ENCODE measurements at regions not wholly inside any gene's neighbourhood (a gene's known extent, or its start where the extent isn't known, plus 50 kb on each side); places are given as distances from the start of the nearest gene placed in this dataset.

DNA sequence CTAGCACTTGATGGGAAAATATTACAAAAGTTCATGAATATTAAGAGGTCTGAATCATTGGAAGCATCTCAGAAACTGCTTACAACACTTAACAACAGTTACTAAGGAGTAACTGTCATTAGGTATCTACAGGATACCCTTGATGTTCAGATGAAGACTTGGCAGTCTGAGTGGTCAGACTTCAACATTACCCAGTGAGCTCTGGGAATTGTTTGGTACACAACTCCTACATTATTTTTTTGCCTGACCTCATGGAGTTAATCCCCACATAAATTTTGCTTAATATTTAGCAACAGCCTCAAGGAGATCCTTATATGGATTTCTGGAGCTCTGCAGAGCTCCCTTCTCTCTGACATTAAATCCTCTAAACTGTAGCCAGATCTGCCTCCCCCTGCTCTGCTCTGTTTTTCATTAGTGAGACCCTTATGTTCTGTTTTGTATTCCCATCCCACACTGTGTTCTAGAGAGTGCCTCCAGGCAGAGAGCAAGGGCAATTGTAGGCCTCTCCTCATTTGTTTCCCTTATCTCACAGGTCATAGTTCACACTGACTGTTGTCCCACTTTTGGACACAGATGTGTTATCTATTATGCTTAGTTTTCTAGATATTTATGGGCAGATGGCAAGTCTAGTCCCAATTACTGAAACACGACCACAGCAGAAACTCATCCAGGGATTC lies 368.8 kb downstream of the GASK1B start:
- WGBS (ENCODE audit: insufficient coverage, low lambda C conversion rate): no CpG with 5 or more reads among the region's 1 CpG
- Histone ChIP-seq H3K36me3 (ENCODE audit: control insufficient read depth, insufficient read depth, low read length) (no peaks in the 10 kb centered on the region), H3K27ac (ENCODE audit: low read length) (peak overlapping the region; percentile 8), H3K4me3 (ENCODE audit: low read length) (no peak overlapping the region), H3K9me3 (ENCODE audit: control insufficient read depth, low read depth, low read length) (peaks cover 4% of the 10 kb centered on the region), H3K4me1 (ENCODE audit: control insufficient read depth, insufficient read depth, low read length) (peaks cover 12% of the 10 kb centered on the region), H3K27me3 (ENCODE audit: control insufficient read depth, insufficient read depth, low read length) (no peaks in the 10 kb centered on the region)
- DNase-seq: peak in 1 of 2 donors; percentile 28

DNA sequence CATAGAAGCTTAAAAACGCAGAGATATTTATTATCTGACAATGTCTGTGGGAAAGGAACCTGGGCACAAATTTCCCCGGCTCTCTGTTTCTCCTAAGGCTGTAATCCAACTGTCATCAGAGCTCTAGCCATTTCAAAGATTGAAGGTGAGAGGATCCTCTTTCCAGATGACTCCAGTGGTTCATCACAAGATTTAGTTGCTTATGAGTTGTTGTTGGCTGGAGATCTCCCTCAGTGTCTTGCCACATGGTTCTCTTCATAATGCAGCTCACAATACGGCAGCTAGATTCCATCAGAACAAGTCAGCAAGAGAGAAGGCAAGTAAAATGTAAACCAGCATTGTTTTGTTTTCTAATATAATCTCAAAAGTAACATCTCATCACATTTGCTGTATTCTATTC lies 369.4 kb downstream of the GASK1B start:
- Histone ChIP-seq H3K27ac (ENCODE audit: low read length) (no peak overlapping the region), H3K9me3 (ENCODE audit: control insufficient read depth, low read depth, low read length) (peaks cover 4% of the 10 kb centered on the region), H3K36me3 (ENCODE audit: control insufficient read depth, insufficient read depth, low read length) (no peaks in the 10 kb centered on the region), H3K4me1 (ENCODE audit: control insufficient read depth, insufficient read depth, low read length) (peaks cover 12% of the 10 kb centered on the region), H3K27me3 (ENCODE audit: control insufficient read depth, insufficient read depth, low read length) (no peaks in the 10 kb centered on the region), H3K4me3 (ENCODE audit: low read length) (no peak overlapping the region)
- WGBS (ENCODE audit: insufficient coverage, low lambda C conversion rate): 80% methylated on average over 1 of the region's 3 CpGs
- no peak for DNase-seq

DNA sequence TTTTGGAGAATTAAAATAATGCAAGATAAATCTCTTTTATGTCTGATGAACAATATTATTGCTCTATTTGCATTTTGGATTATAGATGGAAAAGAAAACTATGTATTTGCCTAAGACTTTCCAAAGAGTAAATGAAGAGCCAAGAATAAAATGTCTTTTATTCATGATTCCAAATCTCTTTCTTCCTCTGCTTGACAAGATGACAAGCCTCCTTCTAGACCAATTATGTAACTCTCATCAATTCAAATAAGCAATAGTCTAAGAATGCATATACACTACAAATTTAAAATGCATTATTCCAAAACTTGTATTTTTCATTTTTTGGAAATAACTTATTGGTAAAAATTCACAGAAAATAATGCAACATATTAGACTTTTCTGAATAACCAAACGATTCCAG lies 377.3 kb downstream of the GASK1B start:
- WGBS (ENCODE audit: insufficient coverage, low lambda C conversion rate): 100% methylated on average over 1 of the region's 1 CpG
- no peak for DNase-seq

DNA sequence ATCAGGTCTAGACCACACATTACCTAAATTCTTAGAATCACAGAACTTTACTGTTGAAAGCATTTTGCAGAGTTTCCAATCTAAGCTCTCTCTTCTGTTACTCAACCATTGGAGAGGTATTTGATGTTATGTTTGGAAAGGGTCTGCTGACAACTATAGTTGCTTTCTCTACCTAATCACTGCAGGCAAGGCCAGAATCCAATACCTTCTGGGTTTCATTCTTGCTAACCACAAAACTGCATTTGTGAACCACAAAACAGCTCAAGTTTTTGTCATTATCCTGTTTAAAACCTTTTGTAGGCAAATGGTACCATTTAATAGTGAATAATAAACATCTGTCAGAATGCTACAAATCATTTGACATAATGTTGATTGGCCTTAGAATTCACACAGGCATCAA lies 380.1 kb downstream of the GASK1B start:
- Histone ChIP-seq H3K9me3 (ENCODE audit: control insufficient read depth, low read depth, low read length) (no peaks in the 10 kb centered on the region), H3K4me1 (ENCODE audit: control insufficient read depth, insufficient read depth, low read length) (no peaks in the 10 kb centered on the region), H3K27me3 (ENCODE audit: control insufficient read depth, insufficient read depth, low read length) (no peaks in the 10 kb centered on the region), H3K36me3 (ENCODE audit: control insufficient read depth, insufficient read depth, low read length) (no peaks in the 10 kb centered on the region), H3K4me3 (ENCODE audit: low read length) (no peak overlapping the region), H3K27ac (ENCODE audit: low read length) (no peak overlapping the region)
- no peak for DNase-seq

More for the DNA sequence above, 377.3 kb downstream of the GASK1B start:
- Histone ChIP-seq H3K36me3 (ENCODE audit: control insufficient read depth, insufficient read depth, low read length) (no peaks in the 10 kb centered on the region), H3K27ac (ENCODE audit: low read length) (no peak overlapping the region), H3K9me3 (ENCODE audit: control insufficient read depth, low read depth, low read length) (no peaks in the 10 kb centered on the region), H3K4me1 (ENCODE audit: control insufficient read depth, insufficient read depth, low read length) (no peaks in the 10 kb centered on the region), H3K27me3 (ENCODE audit: control insufficient read depth, insufficient read depth, low read length) (no peaks in the 10 kb centered on the region), H3K4me3 (ENCODE audit: low read length) (no peak overlapping the region)

DNA sequence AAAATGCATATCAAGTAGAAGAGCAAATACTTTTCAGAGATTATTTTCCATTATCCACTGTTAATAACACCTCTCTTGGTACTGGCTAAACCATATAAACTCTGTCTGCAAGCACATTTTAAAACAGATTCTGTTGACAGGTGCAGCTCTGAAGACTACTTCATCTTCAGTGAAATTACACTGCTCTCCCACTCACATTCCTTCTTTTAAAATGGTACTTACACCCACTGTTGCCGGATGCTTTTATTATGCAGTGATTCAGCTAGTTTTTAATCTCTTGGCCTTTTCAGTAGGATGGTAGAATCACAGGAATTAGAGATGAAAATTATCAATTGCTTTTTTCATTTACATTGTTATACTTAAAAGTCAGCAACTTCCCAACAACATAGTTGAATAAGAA lies 381.6 kb downstream of the GASK1B start:
- no peaks in the 10 kb centered on the region for H3K27me3 ChIP-seq (ENCODE audit: control insufficient read depth, insufficient read depth, low read length)
- H3K9me3 ChIP-seq (ENCODE audit: control insufficient read depth, low read depth, low read length): no peaks in the 10 kb centered on the region
- H3K36me3 ChIP-seq (ENCODE audit: control insufficient read depth, insufficient read depth, low read length): no peaks in the 10 kb centered on the region
- no peak overlapping the region for H3K27ac ChIP-seq (ENCODE audit: low read length)
- H3K4me1 ChIP-seq (ENCODE audit: control insufficient read depth, insufficient read depth, low read length): no peaks in the 10 kb centered on the region
- no CpG with 5 or more reads among the region's 1 CpG for WGBS (ENCODE audit: insufficient coverage, low lambda C conversion rate)
- no peak for DNase-seq
- H3K4me3 ChIP-seq (ENCODE audit: low read length): no peak overlapping the region

DNA sequence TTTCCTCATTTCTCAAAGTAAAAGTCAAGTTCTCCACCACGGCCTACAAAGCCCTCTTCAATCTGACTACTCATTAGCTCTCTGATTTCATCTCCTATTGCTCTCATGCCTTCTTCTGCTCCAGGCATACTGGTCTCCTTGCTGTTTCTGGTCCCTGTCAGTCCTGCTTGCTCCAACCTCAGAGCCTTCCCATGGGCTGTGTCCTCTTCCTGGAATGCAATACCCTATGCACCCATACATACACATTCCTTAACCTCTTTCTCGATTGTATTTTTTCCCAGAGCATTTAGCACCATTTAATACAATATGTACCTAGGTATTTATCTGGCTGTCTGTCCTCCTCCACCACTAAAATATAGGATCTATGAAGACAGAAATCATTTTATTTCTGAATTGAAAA lies 385.2 kb downstream of the GASK1B start:
- WGBS (ENCODE audit: insufficient coverage, low lambda C conversion rate): 91% methylated on average over 2 of the region's 2 CpGs
- H3K9me3 ChIP-seq (ENCODE audit: control insufficient read depth, low read depth, low read length): no peaks in the 10 kb centered on the region
- no peak overlapping the region for H3K27ac ChIP-seq (ENCODE audit: low read length)
- H3K27me3 ChIP-seq (ENCODE audit: control insufficient read depth, insufficient read depth, low read length): no peaks in the 10 kb centered on the region
- no peaks in the 10 kb centered on the region for H3K36me3 ChIP-seq (ENCODE audit: control insufficient read depth, insufficient read depth, low read length)
- H3K4me1 ChIP-seq (ENCODE audit: control insufficient read depth, insufficient read depth, low read length): no peaks in the 10 kb centered on the region
- no peak for DNase-seq
- H3K4me3 ChIP-seq (ENCODE audit: low read length): no peak overlapping the region

DNA sequence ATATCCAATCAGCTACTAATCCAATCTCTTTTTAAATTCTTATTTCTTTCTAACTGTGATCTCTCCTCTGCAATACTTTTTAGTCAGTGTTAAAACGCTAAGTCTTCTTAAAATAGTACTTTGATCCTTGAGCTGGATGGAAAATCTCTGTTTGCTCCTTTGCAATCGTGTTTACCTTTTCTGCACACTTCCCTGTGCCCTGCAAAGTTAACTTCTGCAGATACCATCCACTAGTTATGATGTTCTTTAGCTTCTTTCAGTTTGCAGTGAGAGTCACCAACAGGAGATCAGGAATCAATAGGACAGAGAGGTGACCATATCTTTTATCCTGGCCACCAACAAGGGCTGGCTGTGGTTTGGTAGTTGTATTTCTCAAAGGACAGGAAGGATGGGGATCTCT lies 391.5 kb downstream of the GASK1B start:
- Histone ChIP-seq H3K4me3 (ENCODE audit: low read length) (no peak overlapping the region), H3K27me3 (ENCODE audit: control insufficient read depth, insufficient read depth, low read length) (no peaks in the 10 kb centered on the region), H3K9me3 (ENCODE audit: control insufficient read depth, low read depth, low read length) (no peaks in the 10 kb centered on the region), H3K27ac (ENCODE audit: low read length) (no peak overlapping the region), H3K4me1 (ENCODE audit: control insufficient read depth, insufficient read depth, low read length) (peaks cover 3% of the 10 kb centered on the region), H3K36me3 (ENCODE audit: control insufficient read depth, insufficient read depth, low read length) (no peaks in the 10 kb centered on the region)
- 13% methylated on average over 1 of the region's 2 CpGs for WGBS (ENCODE audit: insufficient coverage, low lambda C conversion rate)
- peak in 1 of 2 donors; percentile 12 for DNase-seq

DNA sequence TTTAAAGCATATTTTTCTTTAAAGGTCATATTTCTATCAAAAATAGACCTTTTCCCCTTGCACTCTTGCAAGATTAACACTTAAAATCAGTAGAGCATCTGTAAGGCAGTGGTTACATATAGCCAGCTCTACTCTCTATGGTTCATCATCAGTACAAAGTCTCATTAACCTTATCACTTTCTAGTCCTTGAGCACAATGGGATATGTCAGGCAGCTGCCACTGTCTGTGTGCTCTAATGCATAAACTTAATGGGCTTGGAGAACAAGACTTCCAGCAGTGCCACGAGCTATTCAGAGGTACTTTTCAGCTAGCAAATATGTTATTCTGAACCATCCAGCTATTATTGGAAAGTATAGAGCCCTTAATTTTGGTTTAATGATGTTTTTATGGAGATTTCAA lies 393.7 kb downstream of the GASK1B start:
- no CpG with 5 or more reads among the region's 1 CpG for WGBS (ENCODE audit: insufficient coverage, low lambda C conversion rate)
- peaks cover 3% of the 10 kb centered on the region for H3K4me1 ChIP-seq (ENCODE audit: control insufficient read depth, insufficient read depth, low read length)
- H3K36me3 ChIP-seq (ENCODE audit: control insufficient read depth, insufficient read depth, low read length): no peaks in the 10 kb centered on the region
- no peak overlapping the region for H3K4me3 ChIP-seq (ENCODE audit: low read length)
- no peak for DNase-seq
- no peaks in the 10 kb centered on the region for H3K9me3 ChIP-seq (ENCODE audit: control insufficient read depth, low read depth, low read length)
- H3K27ac ChIP-seq (ENCODE audit: low read length): no peak overlapping the region
- H3K27me3 ChIP-seq (ENCODE audit: control insufficient read depth, insufficient read depth, low read length): no peaks in the 10 kb centered on the region

DNA sequence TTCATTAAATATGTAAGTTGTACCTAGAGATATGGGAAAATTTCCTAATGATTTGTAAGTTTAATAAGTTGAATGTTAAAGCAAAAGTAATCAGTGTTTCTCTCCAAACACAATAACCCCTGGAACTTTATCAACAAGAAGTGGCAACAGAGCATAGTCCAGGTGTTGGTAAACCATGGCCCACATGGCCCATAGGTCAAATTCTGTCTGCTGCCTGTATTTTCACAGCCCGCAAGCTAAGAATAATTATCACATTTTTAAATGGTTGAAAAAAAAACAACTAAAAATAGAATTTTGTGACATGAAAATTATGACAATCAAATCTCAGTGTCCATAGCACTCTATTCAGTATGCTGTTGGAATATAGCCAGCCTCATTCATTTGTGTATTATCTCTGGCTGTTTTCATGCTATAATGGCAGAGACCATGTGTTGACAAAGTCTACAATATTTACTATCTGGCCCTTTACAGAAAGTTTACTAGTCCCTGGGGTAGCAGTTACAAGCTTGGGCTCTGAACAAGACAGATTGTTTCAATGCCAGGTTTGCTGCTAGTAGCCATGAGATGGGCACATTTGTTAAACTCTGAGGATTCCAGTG lies 395.8 kb downstream of the GASK1B start:
- Histone ChIP-seq H3K4me1 (ENCODE audit: control insufficient read depth, insufficient read depth, low read length) (peaks cover 3% of the 10 kb centered on the region), H3K9me3 (ENCODE audit: control insufficient read depth, low read depth, low read length) (no peaks in the 10 kb centered on the region), H3K36me3 (ENCODE audit: control insufficient read depth, insufficient read depth, low read length) (no peaks in the 10 kb centered on the region), H3K4me3 (ENCODE audit: low read length) (no peak overlapping the region), H3K27ac (ENCODE audit: low read length) (peak overlapping the region; percentile 4), H3K27me3 (ENCODE audit: control insufficient read depth, insufficient read depth, low read length) (no peaks in the 10 kb centered on the region)
- WGBS (ENCODE audit: insufficient coverage, low lambda C conversion rate): no CpG with 5 or more reads among the region's 1 CpG
- peak; percentile 15 to 65 for DNase-seq

DNA sequence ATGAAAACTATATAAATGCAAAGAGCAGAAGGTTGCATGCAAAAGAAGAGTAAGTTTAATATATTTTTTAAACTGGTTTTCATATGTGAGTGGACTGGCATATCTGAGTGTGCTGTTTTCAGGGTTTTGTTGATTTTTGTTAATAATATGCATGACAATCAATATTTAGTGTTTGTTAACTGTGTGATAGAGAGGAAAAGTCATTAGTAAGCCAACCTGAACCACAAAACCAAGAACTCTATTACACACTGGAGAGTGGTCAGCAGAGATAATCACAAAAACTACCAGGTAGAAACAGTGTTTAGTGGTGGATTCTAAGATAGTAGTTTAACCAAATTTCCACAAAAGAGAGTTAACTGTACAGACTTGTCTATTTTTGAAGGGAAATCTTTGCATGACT lies 396.9 kb downstream of the GASK1B start:
- H3K27me3 ChIP-seq (ENCODE audit: control insufficient read depth, insufficient read depth, low read length): no peaks in the 10 kb centered on the region
- no peaks in the 10 kb centered on the region for H3K9me3 ChIP-seq (ENCODE audit: control insufficient read depth, low read depth, low read length)
- no peak overlapping the region for H3K4me3 ChIP-seq (ENCODE audit: low read length)
- DNase-seq: no peak
- no peaks in the 10 kb centered on the region for H3K36me3 ChIP-seq (ENCODE audit: control insufficient read depth, insufficient read depth, low read length)
- H3K27ac ChIP-seq (ENCODE audit: low read length): no peak overlapping the region
- peaks cover 3% of the 10 kb centered on the region for H3K4me1 ChIP-seq (ENCODE audit: control insufficient read depth, insufficient read depth, low read length)

DNA sequence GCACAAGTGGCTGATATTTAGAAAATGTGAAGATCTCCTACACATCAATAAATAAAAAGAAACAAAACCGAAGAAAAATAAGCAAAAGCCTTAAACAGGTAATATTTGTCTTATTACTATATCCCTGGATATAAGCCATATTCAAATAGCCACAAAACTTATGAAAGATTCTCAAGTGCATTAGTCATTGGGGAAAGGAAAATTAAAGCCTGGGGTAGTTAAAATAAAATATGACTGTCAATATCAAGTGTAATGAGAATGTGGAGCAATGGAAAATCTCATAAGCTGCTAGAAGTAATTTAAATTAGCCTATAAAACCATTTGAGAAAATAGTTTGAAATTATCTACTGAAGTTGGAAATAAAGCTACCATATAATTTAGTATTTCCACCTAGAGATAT lies 399.9 kb downstream of the GASK1B start:
- H3K4me3 ChIP-seq (ENCODE audit: low read length): no peak overlapping the region
- H3K9me3 ChIP-seq (ENCODE audit: control insufficient read depth, low read depth, low read length): no peaks in the 10 kb centered on the region
- H3K27me3 ChIP-seq (ENCODE audit: control insufficient read depth, insufficient read depth, low read length): no peaks in the 10 kb centered on the region
- peaks cover 3% of the 10 kb centered on the region for H3K4me1 ChIP-seq (ENCODE audit: control insufficient read depth, insufficient read depth, low read length)
- no peak for DNase-seq
- no peak overlapping the region for H3K27ac ChIP-seq (ENCODE audit: low read length)
- 100% methylated on average over 1 of the region's 1 CpG for WGBS (ENCODE audit: insufficient coverage, low lambda C conversion rate)
- H3K36me3 ChIP-seq (ENCODE audit: control insufficient read depth, insufficient read depth, low read length): no peaks in the 10 kb centered on the region

Data from large intestine (tissue), 3 donors.